ENCODE measurements at regions not wholly inside any gene's neighbourhood (a gene's known extent, or its start where the extent isn't known, plus 50 kb on each side); places are given as distances from the start of the nearest gene placed in this dataset.
"Not testable (repeated sequence)": the region's sequence is repeated elsewhere in the genome, so short reads cannot be mapped to it uniquely, and the experiment has no call there.

- DNase-seq, result no peak
Measured at GRCh38 chr20:1845163-1845523, 50.1 kb upstream of the SIRPA start.

GRCh38 chr20:1844325-1845162 lies 50.7 kb upstream of the SIRPA start:
- DNase-seq, result no peak

- no peak for DNase-seq
Measured at GRCh38 chr20:1842281-1842680, 52.9 kb upstream of the SIRPA start.

GRCh38 chr20:1841554-1842140 lies 53.6 kb upstream of the SIRPA start:
- DNase-seq, result no peak

GRCh38 chr20:1840817-1841553 lies 54.2 kb upstream of the SIRPA start:
- DNase-seq, result no peak

- DNase-seq, result not testable (repeated sequence)
Measured at GRCh38 chr20:1839376-1840317, 55.6 kb upstream of the SIRPA start.

GRCh38 chr20:1838556-1839279 lies 56.5 kb upstream of the SIRPA start:
- no peak for DNase-seq

GRCh38 chr20:1835186-1836035 lies 59.8 kb upstream of the SIRPA start:
- no peak for DNase-seq

- DNase-seq, result no peak
Measured at GRCh38 chr20:1833728-1834726, 61.2 kb upstream of the SIRPA start.

GRCh38 chr20:1833216-1833615 lies 62.0 kb upstream of the SIRPA start:
- DNase-seq, result no peak

- no peak for DNase-seq
Measured at GRCh38 chr20:1832634-1833033, 62.6 kb upstream of the SIRPA start.

GRCh38 chr20:1831606-1832005 lies 63.6 kb upstream of the SIRPA start:
- DNase-seq, result no peak

- DNase-seq, result no peak
Measured at GRCh38 chr20:1831096-1831495, 64.1 kb upstream of the SIRPA start.

GRCh38 chr20:1830240-1830639 lies 65.0 kb upstream of the SIRPA start:
- no peak for DNase-seq

GRCh38 chr20:1829531-1829930 lies 65.7 kb upstream of the SIRPA start:
- no peak for DNase-seq

GRCh38 chr20:1828786-1829131 lies 66.4 kb upstream of the SIRPA start:
- no peak for DNase-seq

GRCh38 chr20:1827974-1828785 lies 67.0 kb upstream of the SIRPA start:
- DNase-seq, result no peak

GRCh38 chr20:1827510-1827973 lies 67.7 kb upstream of the SIRPA start:
- DNase-seq, result no peak

GRCh38 chr20:1825938-1826445 lies 69.2 kb upstream of the SIRPA start:
- no peak for DNase-seq

Data from activated gamma-delta T cell (primary cell).